Testis (tissue), 2 donors: ENCODE measurements at regions not wholly inside any gene's neighbourhood (a gene's known extent, or its start where the extent isn't known, plus 50 kb on each side); places are given as distances from the start of the nearest gene placed in this dataset.

Source experiments
- POLR2A ChIP-seq: fragments of 450-650 bp; IDR thresholded peaks from one replicate; pipeline ENCODE4 v1.6.1; 2017; ENCODE audit warnings: antibody characterized with exemption, mild to moderate bottlenecking, moderate library complexity
- TF ChIP-seq, protein P1 (sequence below), 3 experiments: fragments of 450-650 bp in 2 of 3; fragments of 200-600 bp in 1 of 3; sonication (generic) in 1 of 3; IDR thresholded peaks; one replicate each; pipeline ENCODE4 v1.5.1; 2016 to 2019; ENCODE audit warnings: antibody characterized with exemption in 3 of 3, mild to moderate bottlenecking in 2 of 3, moderate library complexity in 1 of 3

DNA sequence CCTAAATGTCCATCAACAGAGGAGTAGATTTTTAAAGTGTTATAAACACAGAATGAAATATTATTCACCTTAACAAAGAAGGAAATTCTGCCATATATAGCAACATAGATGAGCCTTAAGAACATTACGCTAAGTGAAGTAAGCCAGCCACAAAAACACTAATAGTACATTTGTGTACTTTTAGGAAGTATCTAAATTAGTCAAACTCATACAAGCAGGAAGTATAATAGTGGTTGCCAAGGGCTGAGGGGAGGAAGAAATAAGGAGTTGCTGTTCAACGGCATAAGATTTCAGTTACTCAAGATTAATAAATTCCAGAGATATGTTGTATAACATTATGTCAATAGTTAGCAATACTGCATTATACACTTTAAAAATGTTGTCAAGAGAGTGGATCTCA, 181.7 kb upstream of the ZC3H12C start:
- TF ChIP-seq, protein P1, sequence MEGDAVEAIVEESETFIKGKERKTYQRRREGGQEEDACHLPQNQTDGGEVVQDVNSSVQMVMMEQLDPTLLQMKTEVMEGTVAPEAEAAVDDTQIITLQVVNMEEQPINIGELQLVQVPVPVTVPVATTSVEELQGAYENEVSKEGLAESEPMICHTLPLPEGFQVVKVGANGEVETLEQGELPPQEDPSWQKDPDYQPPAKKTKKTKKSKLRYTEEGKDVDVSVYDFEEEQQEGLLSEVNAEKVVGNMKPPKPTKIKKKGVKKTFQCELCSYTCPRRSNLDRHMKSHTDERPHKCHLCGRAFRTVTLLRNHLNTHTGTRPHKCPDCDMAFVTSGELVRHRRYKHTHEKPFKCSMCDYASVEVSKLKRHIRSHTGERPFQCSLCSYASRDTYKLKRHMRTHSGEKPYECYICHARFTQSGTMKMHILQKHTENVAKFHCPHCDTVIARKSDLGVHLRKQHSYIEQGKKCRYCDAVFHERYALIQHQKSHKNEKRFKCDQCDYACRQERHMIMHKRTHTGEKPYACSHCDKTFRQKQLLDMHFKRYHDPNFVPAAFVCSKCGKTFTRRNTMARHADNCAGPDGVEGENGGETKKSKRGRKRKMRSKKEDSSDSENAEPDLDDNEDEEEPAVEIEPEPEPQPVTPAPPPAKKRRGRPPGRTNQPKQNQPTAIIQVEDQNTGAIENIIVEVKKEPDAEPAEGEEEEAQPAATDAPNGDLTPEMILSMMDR (IDR thresholded peaks at IDR 0.05): no peak
- TF ChIP-seq POLR2A: no peak
